ELF-1 (cell line): ENCODE measurements at regions not wholly inside any gene's neighbourhood (a gene's known extent, or its start where the extent isn't known, plus 50 kb on each side); places are given as distances from the start of the nearest gene placed in this dataset.
"Not testable (repeated sequence)": the region's sequence is repeated elsewhere in the genome, so short reads cannot be mapped to it uniquely, and the experiment has no call there.

Source experiments
- DNase-seq: peaks from one replicate; pipeline ENCODE4 v3.0.0-alpha.2; 2016; ENCODE audit warnings: low read depth, low spot score

DNA sequence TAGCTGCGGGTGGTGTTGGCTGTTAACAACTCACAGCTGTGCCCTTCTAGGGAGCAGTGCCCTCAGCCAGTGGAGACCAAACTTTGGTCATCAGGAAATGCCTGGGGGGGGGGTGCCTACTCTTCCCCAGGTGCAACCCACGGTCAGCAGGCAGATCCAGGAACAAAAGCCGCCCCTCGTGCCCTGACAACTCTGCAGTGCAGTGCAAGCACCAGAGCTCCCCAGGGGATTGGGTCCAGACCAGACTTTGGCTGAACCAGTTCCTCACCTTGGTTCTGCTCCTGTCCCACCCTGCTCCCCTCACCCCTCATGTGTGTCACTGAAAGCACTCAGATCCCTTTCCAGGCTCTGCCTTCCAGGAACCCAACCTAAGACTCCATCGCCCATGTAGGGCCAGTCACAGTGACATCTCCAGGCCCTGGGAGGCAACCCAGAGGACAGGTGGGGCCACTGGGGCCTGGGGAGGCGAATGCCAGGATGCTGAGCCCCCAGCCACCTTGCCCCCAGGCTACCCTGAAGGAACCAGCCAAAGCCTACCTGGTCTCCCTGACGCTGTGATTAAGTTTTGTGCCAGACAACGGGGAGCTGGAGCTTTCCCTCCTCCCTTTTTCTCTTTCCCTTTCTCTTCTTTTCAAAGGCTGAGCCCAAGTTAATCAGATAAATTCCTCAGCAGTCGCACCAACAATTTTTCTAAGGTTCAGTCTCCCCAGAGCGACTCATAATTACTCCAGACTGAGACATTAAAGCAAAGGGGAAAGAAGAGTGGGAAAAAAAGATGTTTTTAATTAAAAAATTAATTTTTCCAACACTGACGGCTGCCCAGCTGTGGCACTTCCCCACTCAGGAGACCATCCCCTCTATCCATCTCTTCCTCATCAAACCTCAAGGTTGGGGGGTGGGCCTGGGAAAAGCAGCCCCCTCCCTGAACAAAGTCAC, 207.5 kb upstream of the LINGO1 start:
- DNase-seq, result no peak

DNA sequence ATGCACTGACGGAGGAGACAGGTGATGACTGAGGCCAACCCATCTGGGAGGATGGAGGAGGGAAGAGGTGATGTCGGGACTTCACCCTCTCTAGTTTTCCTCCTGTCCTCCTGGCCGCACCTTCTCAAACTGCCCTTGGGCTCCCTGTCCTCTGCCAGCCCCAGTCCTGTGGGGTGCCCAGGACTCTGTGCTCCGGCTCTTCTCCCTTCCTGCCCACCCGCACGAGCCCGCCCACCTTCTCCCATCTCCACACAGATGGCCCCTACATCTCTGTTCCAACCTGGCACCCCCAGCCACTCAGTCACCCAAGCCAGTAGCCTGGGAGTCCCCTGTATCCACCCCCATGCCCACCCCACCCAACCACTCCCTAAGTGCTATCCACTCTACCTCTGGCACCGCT, 206.7 kb upstream of the LINGO1 start:
- no peak for DNase-seq

DNA sequence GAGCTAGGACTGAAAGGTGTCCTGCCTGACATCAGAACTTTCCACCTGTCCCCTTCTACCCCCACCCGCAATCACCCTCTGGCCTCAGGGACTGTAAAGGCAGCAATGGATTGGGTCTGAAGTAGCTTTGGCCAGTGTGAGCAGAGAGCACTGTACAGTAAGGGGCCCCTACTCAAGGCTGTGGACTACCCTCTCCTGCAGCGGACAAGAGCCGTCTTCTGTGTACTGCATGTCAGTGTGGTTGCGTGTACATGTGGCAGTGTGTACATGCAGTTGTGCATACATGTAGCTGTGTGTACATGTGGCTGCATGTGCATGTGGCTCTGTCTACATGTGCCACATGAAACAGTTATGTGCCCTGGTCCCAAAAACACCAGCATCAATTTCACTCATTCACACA, 205.9 kb upstream of the LINGO1 start:
- no peak for DNase-seq

DNA sequence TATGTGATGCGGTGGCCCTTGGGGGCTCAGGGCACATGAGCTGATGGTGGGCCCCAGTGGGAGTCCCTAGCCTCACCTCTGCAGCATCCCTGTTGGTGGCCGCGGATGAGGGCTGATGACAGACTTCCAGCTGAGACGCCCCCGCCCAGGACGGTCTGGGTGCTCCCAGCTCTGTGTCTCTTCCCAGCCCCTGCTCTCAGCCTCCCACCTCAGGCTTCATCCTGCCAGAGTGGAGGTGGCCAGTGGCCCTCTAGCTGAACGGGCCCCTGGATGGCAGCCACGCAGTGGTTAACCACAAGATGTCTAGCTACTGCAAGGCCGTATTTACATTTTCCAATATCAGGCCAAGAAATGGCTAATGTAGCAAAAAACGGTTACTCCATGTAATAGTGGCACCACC, 205.3 kb upstream of the LINGO1 start:
- DNase-seq, result no peak

DNA sequence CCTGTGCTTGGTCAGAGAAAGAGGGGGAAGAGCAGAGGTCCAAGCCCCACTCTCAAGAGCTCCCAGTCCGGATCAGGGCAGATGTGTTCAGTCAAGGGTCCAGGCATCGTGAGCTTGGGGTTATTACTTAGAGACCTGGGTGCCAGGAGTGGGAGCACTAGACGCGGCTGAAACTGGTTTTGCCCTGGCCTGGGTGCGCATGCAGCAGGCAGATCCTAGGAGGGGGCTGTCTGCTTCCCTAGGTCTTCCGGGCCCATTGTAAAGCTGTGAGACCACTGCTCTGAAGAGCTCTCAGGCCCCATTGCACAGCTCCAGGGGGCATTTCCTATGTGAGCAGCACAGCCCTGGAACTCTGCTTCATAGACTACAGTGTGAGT, 204.9 kb upstream of the LINGO1 start:
- DNase-seq, result no peak

GRCh38 chr15:77836906-77837648, 204.4 kb upstream of the LINGO1 start:
- DNase-seq, result no peak

- peak; percentile 85 for DNase-seq
These were observed 203.5 kb upstream of the LINGO1 start for GRCh38 chr15:77836121-77836692.

GRCh38 chr15:77834276-77834990, 201.7 kb upstream of the LINGO1 start:
- no peak for DNase-seq

DNA sequence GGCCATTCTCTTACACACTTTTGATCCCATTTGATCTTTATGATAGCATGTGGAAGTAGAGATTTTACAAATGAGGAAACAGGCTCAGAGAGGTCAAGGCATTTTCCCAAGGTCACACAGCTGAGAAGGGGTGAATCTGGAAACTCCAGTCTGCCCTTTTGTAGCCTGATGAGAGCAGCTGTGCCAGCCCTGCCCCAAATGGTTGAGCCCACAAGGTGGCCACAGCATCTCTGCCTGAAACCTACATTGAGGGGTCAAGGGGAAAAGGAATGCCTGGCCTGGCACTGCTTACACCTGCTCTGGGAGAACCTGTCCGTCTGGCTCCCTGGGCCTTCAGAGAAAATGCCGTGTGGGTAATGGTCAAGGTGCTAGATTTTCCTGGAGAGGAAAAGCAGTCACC, 200.2 kb upstream of the LINGO1 start:
- no peak for DNase-seq

DNA sequence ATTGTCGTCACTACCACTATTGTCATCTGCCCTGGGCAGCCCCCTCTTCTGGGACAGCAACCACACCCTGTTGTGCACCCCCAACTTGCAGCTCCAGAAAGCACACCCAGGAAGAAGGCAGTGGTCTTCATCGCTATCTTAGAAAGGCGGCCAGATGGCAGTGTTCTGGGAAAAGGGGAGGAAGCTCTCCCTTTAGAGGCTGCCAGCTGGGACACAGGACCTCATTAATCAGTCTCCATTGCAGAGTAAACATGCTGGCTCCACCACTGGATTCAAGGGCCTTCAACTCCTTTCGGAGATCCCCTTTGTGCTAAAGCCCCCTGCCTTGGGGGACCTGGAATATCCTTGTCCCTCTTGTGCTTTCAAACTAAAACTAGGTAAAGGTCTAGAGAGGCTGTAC, 199.3 kb upstream of the LINGO1 start:
- no peak for DNase-seq

GRCh38 chr15:77830051-77830468, 197.3 kb upstream of the LINGO1 start:
- DNase-seq, result no peak

GRCh38 chr15:77829331-77829730, 196.6 kb upstream of the LINGO1 start:
- DNase-seq, result not testable (repeated sequence)

DNA sequence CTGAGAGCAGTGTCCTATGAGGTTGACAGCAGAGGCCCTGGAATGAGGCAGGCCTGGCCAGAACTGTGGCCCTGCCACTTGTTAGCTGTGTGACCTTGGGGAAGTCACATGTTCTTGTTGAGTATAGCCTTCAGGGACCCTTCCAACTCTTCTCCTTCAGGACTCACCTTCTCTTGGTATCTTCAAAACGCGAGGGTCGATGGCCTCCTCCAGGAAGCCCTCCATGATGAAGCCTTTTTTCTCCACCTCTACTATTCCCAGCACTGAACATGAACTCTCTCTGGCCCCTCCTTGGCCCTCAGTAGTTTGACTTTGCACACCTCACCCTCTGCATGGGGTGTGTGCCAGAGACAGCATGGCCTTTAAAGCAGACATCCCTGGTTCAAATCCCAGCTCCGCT, 195.1 kb upstream of the LINGO1 start:
- no peak for DNase-seq

DNA sequence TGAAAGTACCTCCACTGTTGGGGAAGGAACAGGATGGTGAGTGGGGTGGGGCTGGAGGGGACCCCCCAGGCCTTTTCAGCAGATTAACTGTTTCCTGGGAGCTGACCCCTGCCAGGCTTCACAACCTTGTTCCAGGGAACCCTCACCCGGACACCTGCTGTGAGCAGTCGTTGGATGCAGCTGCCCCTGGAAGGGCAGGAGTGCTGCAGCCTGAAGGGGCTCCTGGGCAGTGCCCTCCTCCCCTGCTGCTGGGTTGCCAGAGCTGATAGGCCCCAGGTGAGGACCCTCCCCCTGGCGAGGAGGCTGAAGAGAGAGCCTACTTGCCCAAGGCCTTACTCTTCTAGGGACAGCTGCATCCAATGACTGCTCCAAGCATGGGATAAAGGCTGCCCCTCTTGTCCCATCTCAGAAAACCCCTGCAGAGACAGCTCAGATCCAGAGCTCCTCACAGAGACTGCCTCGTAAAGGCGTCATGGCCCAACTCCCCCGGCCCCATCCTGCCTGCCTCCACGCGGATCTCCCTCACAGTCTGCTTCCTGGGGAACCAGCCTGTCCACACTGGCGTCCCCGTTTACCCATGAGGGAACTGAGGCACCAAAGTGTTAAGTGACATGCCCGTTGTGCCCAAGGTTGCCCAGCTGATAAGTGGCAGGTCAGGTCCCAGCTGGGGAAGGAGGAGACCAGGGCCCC, 193.4 kb upstream of the LINGO1 start:
- DNase-seq, result no peak

GRCh38 chr15:77825546-77825945, 192.8 kb upstream of the LINGO1 start:
- DNase-seq, result no peak

DNA sequence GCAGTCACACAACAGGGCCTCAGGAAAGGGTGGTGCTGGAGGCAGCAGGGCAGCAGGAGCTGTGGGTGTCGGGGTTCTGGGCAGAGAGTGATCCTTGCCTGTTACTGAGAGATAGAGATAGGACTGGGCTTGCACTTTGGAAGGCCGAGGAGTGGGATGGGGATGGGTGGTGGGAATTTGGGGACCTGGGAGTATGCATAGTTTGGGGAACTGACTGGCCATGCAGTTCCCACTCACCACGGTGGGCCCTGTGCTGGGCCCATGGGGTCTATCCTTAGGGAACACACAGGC, 192.5 kb upstream of the LINGO1 start:
- no peak for DNase-seq

GRCh38 chr15:77824361-77825251, 191.9 kb upstream of the LINGO1 start:
- DNase-seq, result no peak

- DNase-seq, result no peak
These were observed 191.0 kb upstream of the LINGO1 start for GRCh38 chr15:77823736-77824135.

- DNase-seq, result no peak
These were observed 190.0 kb upstream of the LINGO1 start for GRCh38 chr15:77822631-77823230.

DNA sequence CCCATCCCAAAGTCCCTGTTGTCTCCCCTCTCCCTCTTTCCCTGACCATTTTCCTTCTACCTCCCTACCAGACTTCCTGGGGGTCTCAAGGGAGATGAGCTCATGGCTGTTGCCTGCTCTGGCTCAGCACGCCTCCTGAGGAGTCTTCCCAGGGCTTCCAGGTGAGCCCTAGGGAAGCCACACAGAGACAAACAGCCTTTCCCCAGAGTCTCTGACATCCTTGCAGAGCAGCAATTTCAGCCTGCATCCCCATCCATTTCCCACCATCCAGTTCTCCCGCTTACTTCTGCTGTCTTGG, 189.2 kb upstream of the LINGO1 start:
- no peak for DNase-seq
